Dermis microvascular lymphatic vessel endothelial cell (primary cell): ENCODE measurements at regions not wholly inside any gene's neighbourhood (a gene's known extent, or its start where the extent isn't known, plus 50 kb on each side); places are given as distances from the start of the nearest gene placed in this dataset.
A peak's percentile ranks its signal among the peaks of the same experiment; 100 is the strongest.

Source experiments
- DNase-seq, 2 donors: peaks; one replicate each; pipeline versions ENCODE4 v3.0.0 to v3.0.0-alpha.2; 2010; ENCODE audit warnings: low read depth in 2 of 2

DNA sequence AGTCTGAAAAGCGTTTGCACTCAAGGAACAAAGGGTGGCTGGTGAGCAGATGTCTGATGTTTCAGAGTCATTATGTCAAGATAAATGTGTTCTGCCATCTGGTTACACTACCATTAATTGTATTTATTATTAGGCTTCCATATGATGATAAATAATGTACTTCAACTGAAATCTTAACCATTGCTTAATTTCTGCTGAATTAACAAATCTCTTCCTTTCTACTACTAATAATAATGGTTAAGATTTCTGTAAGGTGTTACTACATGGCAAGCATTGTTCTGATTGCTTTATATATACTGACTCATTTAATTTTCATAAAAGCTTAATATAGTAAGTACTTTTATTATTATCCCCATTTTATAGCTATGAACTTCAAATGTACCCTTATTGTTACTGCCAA lies 68.4 kb upstream of the GALNT15 start:
- DNase-seq: no peak

DNA sequence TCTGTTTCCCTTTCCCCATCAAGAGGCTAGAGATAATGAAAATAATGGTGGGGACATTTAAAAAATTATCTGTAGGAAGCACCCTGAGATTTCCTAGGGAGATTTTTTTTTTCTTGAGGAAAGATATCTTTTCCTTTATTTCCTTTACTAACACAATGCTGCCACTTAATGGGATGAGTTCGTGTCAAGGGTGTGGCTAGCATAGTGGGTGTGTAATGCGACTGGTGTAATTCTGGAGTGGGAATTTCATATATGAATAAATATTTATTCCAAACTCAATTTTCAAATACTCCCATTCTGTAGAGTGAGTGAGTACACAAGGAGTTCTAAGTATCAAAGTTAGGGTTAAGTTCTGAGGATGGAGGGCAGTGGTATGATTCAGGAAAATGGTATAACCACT lies 66.1 kb upstream of the GALNT15 start:
- DNase-seq: no peak

DNA sequence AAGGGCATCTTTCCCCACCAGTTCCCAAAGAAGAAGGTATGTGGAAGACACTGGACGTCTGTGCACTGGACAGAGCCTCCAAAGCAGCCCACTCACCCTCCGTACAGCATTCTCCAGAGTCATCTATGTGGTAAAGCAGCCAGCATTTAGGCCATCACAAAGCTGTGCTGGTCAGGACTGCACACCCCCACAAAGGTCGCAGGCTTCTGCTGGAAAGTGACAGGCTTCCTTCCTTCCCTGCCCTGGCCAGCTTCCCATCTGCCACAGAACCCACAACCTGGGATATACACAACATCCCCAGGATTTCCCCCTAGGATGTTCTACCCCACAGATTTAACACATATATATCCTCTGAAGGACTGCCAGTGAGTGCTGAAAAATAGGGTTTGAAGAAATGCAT lies 64.6 kb upstream of the GALNT15 start:
- peak; percentile 64 to 88 for DNase-seq

DNA sequence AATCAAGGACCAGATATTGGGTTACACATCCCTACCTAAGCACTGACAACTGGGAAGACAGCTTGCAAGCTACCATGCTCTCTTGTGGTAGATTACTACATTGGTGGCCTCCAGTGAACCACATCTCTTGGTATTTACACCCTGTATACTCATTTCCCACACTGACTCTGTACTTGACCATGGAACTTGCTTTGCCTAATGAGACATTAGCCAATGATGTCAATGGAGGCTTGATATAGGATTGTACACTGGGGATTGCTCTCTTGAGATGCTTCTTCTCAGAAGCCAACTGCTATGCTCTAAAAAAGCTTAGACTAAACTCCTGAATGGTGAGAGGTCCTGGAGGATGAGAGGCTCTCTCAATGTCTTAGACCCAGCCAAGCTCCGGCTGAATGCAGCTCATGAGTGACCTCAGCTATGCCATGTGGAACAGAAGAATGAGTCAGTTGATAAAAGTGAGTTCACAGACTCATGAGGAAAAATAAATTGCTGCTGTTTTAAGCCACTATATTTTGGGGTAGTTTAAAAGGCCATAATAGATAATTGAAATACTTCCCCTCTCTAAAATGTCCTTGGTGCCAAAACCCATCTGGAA lies 61.5 kb upstream of the GALNT15 start:
- DNase-seq: no peak

- DNase-seq: no peak
Measured at GRCh38 chr3:16113704-16114103, 60.8 kb upstream of the GALNT15 start.

DNA sequence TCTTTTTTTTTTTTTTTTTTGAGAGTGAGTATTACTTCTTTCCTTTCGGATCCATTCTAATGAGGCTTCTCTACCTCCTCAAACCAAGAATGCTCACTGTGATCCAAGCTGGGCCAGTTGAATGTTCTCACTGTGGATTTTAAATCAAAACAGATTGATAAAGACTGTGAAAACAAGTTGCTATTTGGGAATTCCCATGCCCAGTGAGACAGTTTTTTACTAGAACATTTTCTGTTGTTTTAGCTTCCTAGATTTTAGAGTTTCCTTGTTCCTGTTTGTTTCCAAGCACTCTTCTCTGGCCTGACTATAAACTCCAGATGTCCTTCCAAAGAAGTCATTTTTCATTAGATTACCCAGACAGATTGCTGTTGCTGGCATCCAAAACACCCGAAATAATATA lies 60.1 kb upstream of the GALNT15 start:
- peak in 1 of 2 donors; percentile 26 for DNase-seq

DNA sequence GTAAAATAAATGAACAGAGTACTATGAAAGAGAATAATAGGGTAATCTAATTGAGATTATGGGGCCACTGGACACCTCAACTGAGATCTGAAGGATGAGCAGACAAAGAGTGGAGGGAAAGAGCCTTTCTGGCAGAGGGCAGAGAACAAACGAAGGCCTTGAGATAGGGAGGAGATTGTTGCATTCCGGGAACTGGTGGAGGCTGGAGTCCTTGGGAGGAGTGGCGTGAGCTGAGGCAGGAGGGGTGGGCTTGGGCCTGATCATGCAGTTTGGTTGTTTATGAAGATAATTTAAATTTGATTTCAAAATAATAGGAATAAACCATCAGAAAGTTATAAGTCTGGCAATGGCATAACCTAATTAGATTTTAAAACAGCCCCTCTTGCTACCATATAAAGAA lies 59.5 kb upstream of the GALNT15 start:
- DNase-seq: no peak

- no peak for DNase-seq
Measured at GRCh38 chr3:16118396-16118795, 56.1 kb upstream of the GALNT15 start.

DNA sequence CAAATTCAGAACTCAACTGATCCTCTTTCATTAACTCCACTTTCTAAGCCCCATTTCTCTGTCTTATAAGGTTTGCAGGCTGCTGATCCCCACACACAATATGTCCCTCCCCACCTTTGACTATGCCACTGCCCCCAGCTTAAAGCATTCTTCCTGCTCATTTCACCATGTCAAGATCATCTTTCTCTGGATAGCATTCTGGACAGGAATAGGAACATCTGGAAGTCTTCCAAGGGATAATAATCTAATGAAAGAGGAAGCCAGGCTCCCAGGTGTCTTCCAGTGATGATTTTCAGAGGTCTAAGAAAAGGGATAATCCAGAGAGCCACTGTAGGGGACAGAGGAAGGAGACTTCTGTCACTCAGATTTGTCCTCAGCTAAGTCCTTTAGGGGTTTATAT lies 54.6 kb upstream of the GALNT15 start:
- no peak for DNase-seq

GRCh38 chr3:16121391-16121790 lies 53.1 kb upstream of the GALNT15 start:
- peak in 1 of 2 donors; percentile 14 for DNase-seq

GRCh38 chr3:16122155-16122554 lies 52.3 kb upstream of the GALNT15 start:
- DNase-seq: peak in 1 of 2 donors; percentile 41

GRCh38 chr3:16122661-16123060 lies 51.8 kb upstream of the GALNT15 start:
- DNase-seq: no peak

DNA sequence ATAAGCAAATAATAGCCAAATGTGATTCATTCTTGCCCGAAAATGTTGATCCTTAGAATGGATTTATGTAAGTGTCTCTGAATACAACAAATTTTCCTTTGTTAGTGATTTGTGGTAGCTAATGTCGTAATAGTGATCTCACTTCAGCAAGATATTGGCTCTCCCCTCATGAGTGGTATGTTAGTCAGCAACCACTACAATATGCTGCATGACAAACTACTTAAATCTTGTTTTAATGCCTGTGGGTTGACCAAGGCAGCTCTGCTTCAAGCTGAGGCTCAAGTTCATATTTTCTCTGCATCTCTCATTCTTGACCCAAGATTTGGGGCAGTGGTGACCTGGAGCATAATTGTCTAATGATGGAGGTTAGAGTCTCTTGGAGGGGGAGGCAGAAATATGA lies 49.8 kb upstream of the GALNT15 start:
- DNase-seq: no peak
